ENCODE measurements at regions not wholly inside any gene's neighbourhood (a gene's known extent, or its start where the extent isn't known, plus 50 kb on each side); places are given as distances from the start of the nearest gene placed in this dataset.

GRCh38 chr21:25330266-25330665, 277.0 kb downstream of the MRPL39 start:
- TF ChIP-seq CTCF (IDR thresholded peaks at IDR 0.05) (no peak), POLR2A (IDR thresholded peaks at IDR 0.05) (no peak), EP300 (IDR thresholded peaks at IDR 0.05) (no peak)
